Hepatocyte (in vitro differentiated cells): ENCODE measurements at regions not wholly inside any gene's neighbourhood (a gene's known extent, or its start where the extent isn't known, plus 50 kb on each side); places are given as distances from the start of the nearest gene placed in this dataset.

ENCODE experiments used
- DNase-seq: peaks from one replicate; pipeline ENCODE4 v3.0.0-alpha.2; 2016; ENCODE audit warnings: low spot score
- H2AFZ ChIP-seq: fragments of 200-600 bp; sonication (generic); 2 replicates; pipeline ENCODE4 v1.6.0; 2016; ENCODE audit warnings: antibody characterized with exemption, mild to moderate bottlenecking
- H3K27ac ChIP-seq: fragments of 200-600 bp; sonication (generic); 2 replicates; pipeline ENCODE4 v1.5.1; 2016; ENCODE audit warnings: mild to moderate bottlenecking
- H3K27me3 ChIP-seq: fragments of 200-600 bp; sonication (generic); 2 replicates; pipeline ENCODE4 v1.6.1; 2016
- H3K36me3 ChIP-seq: fragments of 200-600 bp; sonication (generic); replicated peaks from 2 replicates; pipeline ENCODE4 v1.5.1; 2016; ENCODE audit warnings: low read depth; ENCODE audit not compliant: insufficient read depth
- H3K4me1 ChIP-seq: fragments of 200-600 bp; sonication (generic); 2 replicates; pipeline ENCODE4 v1.5.1; 2016; ENCODE audit warnings: mild to moderate bottlenecking, moderate library complexity; ENCODE audit not compliant: insufficient read depth
- H3K4me2 ChIP-seq: fragments of 200-600 bp; sonication (generic); 2 replicates; pipeline ENCODE4 v1.6.0; 2016
- H3K4me3 ChIP-seq: fragments of 200-600 bp; sonication (generic); 2 replicates; pipeline ENCODE4 v1.5.1; 2016; ENCODE audit warnings: mild to moderate bottlenecking
- H3K79me2 ChIP-seq: fragments of 200-600 bp; sonication (generic); 2 replicates; pipeline ENCODE4 v1.6.0; 2017; ENCODE audit warnings: mild to moderate bottlenecking
- H3K9me2 ChIP-seq: fragments of 200-600 bp; sonication (generic); replicated peaks from 2 replicates; pipeline ENCODE4 v1.6.0; 2017; ENCODE audit warnings: mild to moderate bottlenecking; ENCODE audit not compliant: insufficient read depth
- H3K9me3 ChIP-seq: fragments of 200-600 bp; sonication (generic); 2 replicates; pipeline ENCODE4 v1.5.1; 2016; ENCODE audit warnings: low read depth, mild to moderate bottlenecking
- H4K20me1 ChIP-seq: fragments of 200-600 bp; sonication (generic); 2 replicates; pipeline ENCODE4 v1.6.0; 2016; ENCODE audit warnings: mild to moderate bottlenecking; ENCODE audit not compliant: insufficient read depth, poor library complexity, severe bottlenecking
- CTCF ChIP-seq: fragments of 200-600 bp; sonication (generic); IDR thresholded peaks from 2 replicates; pipeline ENCODE4 v1.5.1; 2016; ENCODE audit warnings: antibody characterized with exemption, mild to moderate bottlenecking; ENCODE audit not compliant: poor library complexity
- EZH2 ChIP-seq: fragments of 200-600 bp; sonication (generic); IDR thresholded peaks from 2 replicates; pipeline ENCODE4 v1.6.1; 2016; ENCODE audit warnings: antibody characterized with exemption, mild to moderate bottlenecking, borderline replicate concordance
- EZH2phosphoT487 ChIP-seq: fragments of 200-600 bp; sonication (generic); IDR thresholded peaks from one replicate; pipeline ENCODE4 v1.6.1; 2018; ENCODE audit warnings: antibody characterized with exemption, mild to moderate bottlenecking, low read depth, moderate library complexity; ENCODE audit not compliant: unreplicated experiment, severe bottlenecking
- WGBS: methylation state at CpG from one replicate; pipeline ENCODE4 v1.1.6; 2016; ENCODE audit warnings: low lambda C conversion rate; ENCODE audit errors: missing lambda C conversion rate; 5-methylcytosine and 5-hydroxymethylcytosine counted together

DNA sequence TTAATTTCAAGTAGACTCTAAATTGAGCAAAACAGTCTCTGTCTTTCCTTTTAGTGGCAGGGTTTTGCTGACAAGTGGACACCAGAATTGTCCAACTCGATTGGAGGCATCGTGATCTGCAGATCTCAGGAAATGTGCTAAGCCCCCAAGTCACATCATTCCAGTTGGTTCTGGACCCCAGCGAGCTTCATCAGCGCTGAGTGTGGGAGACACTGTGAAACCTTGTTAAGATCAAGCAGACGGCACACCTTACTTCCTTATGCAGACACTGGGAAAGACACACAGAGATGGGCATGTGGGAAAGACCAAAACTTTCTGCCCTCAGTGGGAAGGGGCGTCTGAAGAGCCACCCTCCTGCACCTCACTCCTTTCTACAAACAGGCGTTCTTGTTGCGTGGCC, 440.8 kb downstream of the GLRX3 start:
- Histone ChIP-seq H3K36me3 (no peaks in the 10 kb centered on the region), H2AFZ (no peak overlapping the region), H4K20me1 (no peaks in the 10 kb centered on the region), H3K79me2 (no peaks in the 10 kb centered on the region), H3K4me1 (no peaks in the 10 kb centered on the region), H3K27me3 (peaks cover 12% of the 10 kb centered on the region), H3K9me3 (no peaks in the 10 kb centered on the region), H3K4me3 (no peak overlapping the region), H3K9me2 (no peaks in the 10 kb centered on the region), H3K27ac (no peak overlapping the region), H3K4me2 (no peak overlapping the region)
- no peak for DNase-seq
- 94% methylated on average over 8 of the region's 8 CpGs for WGBS
- TF ChIP-seq CTCF = no peak
- TF ChIP-seq EZH2phosphoT487 = no peak
- TF ChIP-seq EZH2 = no peak

DNA sequence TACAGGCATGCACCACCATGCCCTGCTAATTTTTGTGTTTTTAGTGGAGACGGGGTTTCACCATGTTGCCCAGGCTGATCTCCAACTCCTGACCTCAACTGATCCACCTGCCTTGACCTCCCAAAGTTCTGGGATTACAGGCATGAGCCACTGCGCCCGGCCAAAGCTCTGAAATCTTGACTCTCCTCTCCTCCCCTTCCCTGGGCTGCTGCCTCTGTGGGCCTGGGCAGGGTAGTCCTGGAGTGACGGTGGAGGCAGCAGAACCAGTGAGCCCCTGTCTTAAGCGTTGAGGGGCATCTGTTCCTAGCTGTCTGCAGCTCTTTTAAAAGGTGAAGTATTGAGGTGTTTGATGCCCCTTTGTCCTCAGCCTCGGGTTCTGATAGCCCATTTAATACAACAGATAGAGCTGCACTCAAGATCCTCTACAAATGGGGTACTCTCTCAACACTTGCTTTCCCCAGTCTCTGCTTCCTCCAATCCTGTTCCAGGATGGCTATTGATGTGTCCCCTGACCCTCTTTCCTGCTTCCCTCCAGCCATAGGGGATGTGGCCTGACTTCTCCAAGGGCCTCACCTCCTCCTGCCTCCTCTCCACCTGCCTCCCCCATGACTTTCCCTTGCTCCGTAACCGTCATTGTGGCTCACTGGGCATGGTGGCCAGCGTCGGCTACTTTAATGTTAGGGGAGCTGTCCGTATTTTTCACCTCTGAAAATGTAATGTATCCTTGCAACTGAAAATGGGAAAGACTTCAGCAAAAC, 442.5 kb downstream of the GLRX3 start:
- H3K36me3 ChIP-seq = no peaks in the 10 kb centered on the region
- H3K27ac ChIP-seq = no peak overlapping the region
- H3K79me2 ChIP-seq = no peaks in the 10 kb centered on the region
- H3K27me3 ChIP-seq = peaks cover 5% of the 10 kb centered on the region
- no peaks in the 10 kb centered on the region for H3K9me2 ChIP-seq
- H3K4me1 ChIP-seq = no peaks in the 10 kb centered on the region
- no peak overlapping the region for H2AFZ ChIP-seq
- no peak for TF ChIP-seq CTCF
- TF ChIP-seq EZH2phosphoT487 = no peak
- no peak for TF ChIP-seq EZH2
- H3K9me3 ChIP-seq = no peaks in the 10 kb centered on the region
- H3K4me3 ChIP-seq = no peak overlapping the region
- H3K4me2 ChIP-seq = no peak overlapping the region
- H4K20me1 ChIP-seq = no peaks in the 10 kb centered on the region
- WGBS = 94% methylated on average over 11 of the region's 11 CpGs
- DNase-seq = no peak

DNA sequence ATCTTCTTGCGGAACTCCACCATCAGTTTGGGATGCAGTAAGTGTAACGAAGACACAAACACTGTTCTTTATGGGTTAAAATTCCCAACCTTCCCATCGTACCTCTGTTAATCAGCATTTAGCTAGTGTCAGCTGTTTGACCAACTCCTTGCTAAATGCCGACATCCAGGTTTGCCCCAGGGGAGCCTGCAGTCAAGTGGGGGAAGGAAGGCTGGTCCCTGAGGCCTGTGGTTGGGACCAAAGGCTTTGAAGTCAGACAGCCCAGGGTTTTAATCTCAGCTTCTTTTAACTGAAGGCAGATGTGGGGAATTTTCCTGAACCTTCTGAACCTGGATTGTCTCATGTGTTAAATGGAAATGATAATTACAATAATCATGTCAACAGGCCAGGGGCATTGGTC, 443.7 kb downstream of the GLRX3 start:
- no peaks in the 10 kb centered on the region for H3K4me1 ChIP-seq
- WGBS = 53% methylated on average over 4 of the region's 4 CpGs
- no peaks in the 10 kb centered on the region for H3K79me2 ChIP-seq

More for the DNA sequence above, 443.7 kb downstream of the GLRX3 start:
- H3K27me3 ChIP-seq = peaks cover 5% of the 10 kb centered on the region
- no peak overlapping the region for H2AFZ ChIP-seq
- H3K9me2 ChIP-seq = no peaks in the 10 kb centered on the region
- no peaks in the 10 kb centered on the region for H4K20me1 ChIP-seq
- no peak overlapping the region for H3K4me2 ChIP-seq
- DNase-seq = no peak
- H3K9me3 ChIP-seq = no peaks in the 10 kb centered on the region
- H3K4me3 ChIP-seq = no peak overlapping the region
- H3K27ac ChIP-seq = no peak overlapping the region
- TF ChIP-seq CTCF (no peak), EZH2 (no peak), EZH2phosphoT487 (no peak)
- no peaks in the 10 kb centered on the region for H3K36me3 ChIP-seq
